Activated naive CD4-positive, alpha-beta T cell (primary cell): ENCODE measurements at regions not wholly inside any gene's neighbourhood (a gene's known extent, or its start where the extent isn't known, plus 50 kb on each side); places are given as distances from the start of the nearest gene placed in this dataset.
A peak's percentile ranks its signal among the peaks of the same experiment; 100 is the strongest.
"Not testable (repeated sequence)": the region's sequence is repeated elsewhere in the genome, so short reads cannot be mapped to it uniquely, and the experiment has no call there.

Experiments used
- DNase-seq, 4 experiments: peaks; one replicate each; lab custom pipeline; 2025; lab: John Stamatoyannopoulos, UW

DNA sequence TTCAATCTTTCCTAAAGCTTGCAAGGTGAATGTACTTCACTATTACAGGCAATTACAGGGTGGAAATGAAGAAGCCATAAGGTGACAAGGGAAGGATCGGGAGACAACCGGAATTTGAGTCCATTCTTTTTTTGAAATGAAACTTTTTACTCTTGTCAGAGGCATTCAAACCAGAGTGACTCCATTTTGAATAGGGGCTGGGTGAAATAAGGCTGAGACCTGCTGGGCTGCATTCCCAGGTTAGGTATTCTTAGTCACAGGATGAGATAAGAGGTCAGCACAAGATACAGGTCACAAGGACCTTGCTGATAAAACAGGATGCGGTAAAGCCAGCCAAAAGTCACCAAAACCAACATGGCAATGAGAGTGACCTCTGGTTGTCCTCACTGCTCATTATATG lies 363.3 kb downstream of the TYW1 start:
- DNase-seq = no peak

DNA sequence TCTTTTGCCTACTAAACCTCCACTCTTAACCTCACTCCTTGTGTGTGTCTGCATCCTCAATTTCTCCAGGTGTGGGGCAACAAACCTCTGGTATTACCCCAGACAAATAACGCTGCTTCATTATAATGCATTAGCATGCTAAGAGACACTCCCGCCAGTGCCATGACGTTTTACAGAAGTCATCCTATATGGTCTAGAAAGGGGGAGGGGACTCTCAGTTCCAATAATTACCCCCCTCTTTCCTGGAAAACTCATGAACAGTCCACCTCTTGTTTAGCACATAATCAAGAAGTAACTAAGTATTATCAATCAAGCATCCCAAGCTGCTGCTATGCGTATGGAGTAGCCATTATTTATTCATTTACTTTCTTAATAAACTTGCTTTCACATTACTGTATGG lies 364.5 kb downstream of the TYW1 start:
- no peak for DNase-seq

DNA sequence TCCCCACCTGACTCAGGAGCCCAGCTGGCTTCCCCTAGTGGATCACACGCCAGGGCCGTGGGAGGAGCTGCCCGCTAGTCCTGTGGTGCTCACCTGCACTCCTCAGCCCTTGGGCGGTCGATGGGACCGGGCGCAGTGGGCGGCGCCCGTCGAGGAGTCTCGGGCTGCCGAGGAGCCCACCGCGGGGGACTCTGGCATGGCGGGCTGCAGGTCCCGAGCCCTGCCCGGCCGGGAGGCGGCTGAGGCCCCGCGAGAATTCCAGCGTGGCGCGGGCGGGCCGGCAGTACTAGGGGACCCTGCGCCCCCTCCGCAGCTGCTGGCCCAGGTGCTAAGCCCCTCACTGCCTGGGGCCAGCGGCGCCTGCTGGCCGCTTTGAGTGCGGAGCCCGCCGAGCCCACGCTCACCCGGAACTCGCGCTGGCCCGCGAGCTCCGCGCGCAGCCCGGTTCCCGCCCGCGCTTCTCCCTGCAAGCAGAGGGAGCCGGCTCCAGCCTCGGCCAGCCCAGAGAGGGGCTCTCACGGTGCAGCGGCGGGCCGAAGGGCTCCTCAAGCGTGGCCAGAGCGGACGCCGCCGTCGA lies 367.9 kb downstream of the TYW1 start:
- DNase-seq = no peak

DNA sequence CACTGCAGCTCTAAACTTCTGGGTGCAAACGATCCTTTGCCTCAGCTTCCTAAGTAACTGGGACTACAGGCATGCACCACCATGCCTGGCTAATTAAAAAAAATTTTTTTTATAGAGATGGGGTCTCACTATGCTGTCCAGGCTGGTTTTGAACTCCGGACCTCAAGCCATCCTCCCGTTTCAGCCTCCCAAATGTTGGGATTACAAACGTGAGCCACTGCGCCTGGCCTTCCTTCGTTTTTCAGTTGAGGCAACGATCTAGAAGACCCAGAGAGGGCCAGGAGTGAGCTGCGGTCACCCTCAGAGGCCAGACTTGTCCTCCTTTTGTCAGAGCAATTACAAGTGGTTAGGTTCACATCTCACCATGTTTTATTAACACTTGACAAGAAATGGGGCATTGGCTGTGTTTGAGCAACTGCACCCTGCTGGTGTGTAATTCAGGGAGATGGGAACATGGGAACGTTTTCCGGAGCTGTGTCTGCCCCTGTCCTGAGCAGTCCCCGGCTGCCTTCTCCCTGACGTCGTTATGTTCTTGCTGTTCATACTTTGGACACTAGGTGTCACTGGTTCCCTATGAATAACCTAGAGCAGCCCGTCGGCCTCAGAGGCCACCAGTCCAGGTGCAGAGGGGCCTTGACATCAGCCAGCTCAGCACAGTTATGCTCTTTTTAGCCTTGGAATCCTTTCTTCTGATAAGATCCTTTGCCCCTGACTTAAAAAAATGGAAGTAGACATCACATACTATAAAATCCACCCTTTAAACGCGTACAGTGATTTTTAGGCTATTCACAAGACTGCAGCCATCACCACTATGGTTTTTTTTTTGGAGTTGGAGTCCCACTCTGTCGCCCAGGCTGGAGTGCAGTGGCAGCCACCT lies 375.0 kb downstream of the TYW1 start:
- DNase-seq = peak in 2 of 4 experiments; percentile 4 to 16

DNA sequence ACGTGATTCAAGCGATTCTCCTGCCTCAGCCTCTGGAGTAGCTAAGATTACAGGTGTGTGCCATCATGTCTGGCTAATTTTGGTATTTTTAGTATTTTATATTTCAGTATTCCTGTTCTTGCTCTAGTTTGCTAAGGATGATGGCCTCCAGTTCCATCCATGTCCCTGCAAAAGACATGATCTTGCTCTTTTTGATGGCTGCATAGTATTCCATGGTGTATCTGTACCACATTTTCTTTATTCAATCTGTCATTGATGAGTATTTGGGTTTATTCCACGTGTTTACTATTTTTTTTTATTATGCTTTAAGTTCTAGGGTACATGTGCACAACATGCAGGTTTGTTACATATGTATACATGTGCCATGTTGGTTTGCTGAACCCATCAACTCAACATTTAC lies 376.8 kb downstream of the TYW1 start:
- DNase-seq = not testable (repeated sequence)

DNA sequence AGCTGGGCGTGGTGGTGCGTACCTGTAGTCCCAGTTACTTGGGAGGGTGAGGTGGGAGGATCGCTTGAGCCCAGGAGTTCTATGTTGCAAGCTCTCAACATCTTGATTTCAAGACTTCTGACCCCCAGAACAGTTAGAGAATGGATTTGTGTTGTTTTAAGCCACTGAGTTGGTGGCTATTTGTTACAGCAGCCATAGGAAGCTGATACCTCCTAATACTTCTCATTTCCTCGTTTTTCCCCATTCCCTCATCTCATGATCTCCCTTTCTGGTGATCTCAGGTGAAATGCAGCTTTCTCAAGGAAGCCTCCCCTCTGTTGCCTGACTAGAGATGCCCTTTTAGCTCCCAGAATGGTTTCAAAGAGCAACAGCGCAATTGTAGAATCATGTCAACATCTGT lies 378.8 kb downstream of the TYW1 start:
- DNase-seq = no peak

DNA sequence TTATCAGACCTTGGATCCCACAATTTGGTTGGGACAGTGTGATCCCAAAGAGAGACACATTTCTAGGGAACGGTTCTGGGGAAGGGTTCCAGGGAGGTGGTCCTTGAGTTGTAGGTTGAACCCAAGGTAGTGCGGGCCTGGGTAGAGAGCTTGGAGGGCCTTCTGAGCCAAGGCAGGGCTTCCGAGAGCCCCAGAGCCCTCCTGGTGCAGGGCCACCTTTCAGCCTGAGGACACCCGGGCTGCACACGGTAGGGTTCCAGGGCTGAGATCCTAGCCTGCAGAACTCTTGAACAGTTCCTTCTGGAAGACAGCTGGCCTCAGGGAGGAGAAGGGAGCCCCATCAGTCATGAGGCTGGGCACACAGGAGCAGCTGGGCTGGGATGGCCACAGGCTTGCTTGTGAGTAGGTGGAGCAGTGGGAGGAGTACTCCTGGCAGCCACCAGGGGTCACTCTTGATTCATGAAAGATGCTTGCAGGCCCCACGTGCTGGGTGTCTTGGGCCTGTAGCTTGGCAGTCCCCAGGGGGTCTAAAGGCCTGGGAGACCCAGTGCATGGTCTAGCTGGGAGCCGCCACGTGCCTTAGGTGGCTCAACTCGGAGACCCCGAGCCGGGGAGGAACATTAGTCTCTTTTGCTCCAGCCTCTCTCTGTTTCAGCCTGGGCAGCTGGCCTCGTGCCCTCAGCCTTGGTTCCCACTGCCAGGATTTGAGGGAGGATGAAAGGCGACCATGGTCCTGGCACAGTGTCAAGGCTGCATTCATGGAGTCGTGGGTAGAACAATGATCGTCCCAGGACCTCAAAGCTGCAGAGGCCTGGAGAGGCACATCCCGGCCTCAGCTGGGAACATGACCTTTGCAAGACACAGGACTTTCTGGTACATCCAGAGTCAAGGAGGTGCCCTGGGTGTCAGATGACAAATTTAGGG lies 381.6 kb downstream of the TYW1 start:
- peak in 2 of 4 experiments; percentile 1 to 13 for DNase-seq

DNA sequence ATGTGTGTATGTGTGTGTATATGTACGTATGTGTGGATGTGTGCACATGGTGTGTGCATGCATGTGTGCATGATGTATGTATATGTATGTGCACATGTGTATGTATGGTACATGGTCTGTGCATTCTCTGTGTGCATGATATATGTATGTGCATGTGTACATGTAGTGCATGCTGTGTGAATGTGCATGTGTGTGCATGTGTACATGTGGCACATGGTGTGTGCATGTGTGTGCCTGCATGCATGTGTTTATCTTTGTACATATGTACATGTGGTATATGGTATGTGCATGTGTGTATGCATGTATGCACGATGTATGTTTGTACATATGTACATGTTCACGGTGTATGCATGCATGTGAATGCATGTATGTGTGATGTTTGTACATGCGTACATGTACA lies 383.7 kb downstream of the TYW1 start:
- no peak for DNase-seq

DNA sequence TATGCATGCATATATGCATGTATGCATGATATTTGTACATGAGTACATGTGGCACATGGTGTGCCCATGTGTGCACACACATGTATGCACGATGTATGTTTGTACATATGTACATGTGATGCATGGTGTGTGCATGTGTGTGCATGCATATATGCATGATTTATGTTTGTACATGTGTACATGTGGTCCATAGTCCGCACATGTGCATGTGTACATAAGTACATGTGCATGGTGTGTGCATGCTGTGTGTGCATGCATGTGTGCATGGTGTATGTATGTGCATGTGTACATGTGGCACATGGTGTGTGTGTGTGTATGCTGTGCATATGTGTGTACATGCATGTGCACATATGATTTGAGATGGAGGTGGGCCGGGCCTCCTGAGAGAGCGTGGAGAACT lies 384.2 kb downstream of the TYW1 start:
- DNase-seq = no peak

DNA sequence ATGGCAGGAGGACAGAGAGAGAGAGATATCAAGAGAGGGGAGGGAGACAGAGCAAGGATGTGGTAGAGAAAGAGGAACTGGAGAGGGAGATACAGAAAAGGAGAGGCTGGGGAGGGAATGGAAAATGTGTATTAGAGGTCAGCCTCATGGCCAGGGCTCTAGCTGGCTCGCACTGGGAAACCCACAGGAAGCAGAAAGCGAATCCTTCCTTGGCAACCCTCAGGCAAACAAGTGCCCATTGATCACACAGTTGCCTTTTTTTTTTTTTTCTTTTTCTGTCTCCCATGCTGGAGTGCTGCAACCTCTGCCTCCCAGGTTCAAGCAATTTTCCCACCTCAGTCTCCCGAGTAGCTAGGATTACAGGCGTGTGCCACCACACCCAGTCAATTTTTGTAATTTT lies 391.2 kb downstream of the TYW1 start:
- no peak for DNase-seq

DNA sequence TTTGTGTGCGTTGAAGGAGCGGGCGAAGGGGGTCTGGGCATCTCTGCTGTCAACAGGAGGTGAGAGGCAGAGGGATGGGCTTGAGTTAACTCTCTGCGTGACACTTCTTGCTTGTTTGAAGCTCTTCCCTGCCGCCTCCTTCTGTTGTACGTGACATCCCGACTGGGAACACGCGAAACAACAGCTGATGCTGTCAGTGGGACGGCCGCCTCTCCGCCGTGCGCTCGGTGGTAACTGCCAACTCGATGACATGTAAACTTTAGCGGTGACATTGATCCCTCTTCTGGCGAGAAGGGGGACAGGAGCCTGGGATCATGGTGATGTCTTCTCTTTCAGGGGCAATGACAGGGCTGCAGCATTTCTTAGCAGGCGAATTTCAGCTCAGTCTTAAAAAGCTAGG lies 394.5 kb downstream of the TYW1 start:
- no peak for DNase-seq

DNA sequence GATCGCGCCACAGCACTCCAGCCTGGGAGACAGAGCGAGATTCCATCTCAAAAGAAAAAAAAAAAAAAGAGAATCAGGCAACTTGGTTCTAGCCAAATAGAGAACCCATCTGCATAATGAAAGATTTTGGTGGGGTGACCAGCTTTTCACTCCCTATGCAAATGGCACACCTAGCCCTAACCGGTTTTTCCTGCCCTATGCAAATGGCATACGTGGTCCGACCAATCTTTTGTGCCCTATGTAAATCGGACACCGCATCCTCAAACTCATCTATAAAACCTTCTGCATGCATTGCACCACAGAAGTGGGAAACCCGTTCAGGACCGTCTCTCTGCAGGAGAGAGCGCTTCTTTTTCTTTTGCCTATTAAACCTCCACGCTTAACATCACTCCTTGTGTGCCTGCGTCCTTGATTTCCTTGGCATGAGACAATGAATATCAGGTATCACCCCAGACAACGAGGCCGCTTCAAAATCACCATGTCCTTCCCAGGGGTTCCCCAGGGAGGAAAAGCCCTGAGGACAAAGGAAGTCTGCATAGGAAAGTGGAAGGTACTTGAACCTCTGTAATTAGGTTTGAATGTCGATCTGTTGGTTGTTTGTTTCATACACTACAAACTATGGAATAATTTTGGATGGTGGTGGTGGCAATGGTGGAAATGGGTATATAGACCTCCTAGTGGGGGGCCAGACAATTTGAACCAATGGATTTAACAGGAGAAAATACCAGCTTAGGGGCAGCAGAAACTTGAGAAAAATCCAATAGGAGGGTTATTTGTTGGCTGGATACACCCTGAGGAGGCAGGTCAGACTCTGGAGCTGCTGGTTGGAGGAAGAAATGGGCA lies 396.2 kb downstream of the TYW1 start:
- DNase-seq = no peak

DNA sequence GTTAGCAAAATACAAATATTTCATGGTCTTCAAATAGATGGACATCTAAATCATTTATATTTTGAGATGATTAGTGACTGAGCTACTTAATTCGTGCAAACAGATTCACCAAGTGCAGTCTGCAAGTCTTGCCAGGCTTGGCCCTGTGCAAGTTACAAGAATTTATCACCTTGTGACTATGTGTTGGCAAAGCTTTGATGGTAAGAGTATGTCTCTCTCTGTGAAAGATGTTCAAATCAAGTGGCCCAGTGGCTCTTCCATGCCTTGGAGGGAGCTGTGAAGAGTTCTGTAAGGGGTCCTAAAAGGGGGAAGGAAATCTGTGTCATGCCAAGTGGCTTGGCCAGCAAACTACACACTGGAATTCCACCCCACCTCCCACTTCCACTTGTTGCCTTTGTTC lies 397.3 kb downstream of the TYW1 start:
- no peak for DNase-seq

DNA sequence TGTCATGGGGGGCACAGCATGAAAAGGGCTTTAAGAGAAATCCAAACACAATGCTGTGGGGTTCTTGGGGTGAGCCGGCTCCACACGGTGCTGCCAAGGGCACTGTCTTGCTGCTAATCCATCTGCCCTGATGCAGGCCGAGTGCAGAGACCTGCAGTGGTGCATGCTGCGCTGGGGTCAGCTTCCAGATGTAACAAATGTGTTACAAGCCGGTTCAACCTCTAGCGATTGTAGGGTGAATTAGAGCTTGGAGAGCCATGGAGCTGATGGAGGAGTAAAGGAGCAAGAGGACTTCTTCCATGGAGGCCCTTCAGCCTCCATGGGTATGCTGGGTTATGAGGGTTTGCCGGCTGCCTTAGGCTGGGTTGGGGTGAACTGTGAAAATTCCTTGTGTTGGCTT lies 402.3 kb downstream of the TYW1 start:
- DNase-seq = no peak

DNA sequence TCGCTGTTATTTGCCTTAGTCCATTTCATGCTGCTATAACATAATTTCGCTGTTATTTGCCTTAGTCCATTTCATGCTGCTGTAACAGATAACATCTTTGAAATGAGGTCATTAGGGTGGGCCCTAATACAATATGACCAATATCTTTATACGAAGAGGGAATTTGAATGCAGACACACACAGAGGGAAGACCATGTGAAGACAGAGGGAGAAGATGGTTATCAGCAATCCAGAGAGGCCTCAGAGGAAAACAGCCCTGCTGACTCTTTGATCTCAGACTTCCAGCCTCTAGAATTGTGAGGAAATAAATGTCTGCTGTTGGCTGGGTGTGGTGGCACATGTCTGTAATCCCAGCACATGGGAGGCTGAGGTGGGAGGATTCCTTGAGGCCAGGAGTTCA lies 404.9 kb downstream of the TYW1 start:
- DNase-seq = no peak

DNA sequence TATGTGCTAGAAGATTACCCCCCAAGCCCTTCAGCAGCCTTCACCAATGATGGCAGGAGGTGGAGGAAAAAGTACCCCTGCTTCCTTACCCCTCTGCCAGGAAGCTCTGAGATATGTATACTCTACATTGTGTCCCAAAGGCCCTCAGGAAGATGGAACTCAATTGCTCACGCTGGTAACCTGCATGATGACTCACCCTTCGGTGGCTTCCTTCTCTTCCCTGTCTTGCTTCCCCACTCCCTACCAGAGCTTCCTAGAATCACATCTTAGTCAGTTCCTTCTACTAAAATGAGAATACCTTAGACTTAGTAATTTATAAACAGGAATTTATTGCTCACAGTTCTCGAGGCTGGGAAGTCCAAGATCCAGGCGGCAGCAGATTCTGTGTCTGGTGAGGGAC lies 405.6 kb downstream of the TYW1 start:
- no peak for DNase-seq

DNA sequence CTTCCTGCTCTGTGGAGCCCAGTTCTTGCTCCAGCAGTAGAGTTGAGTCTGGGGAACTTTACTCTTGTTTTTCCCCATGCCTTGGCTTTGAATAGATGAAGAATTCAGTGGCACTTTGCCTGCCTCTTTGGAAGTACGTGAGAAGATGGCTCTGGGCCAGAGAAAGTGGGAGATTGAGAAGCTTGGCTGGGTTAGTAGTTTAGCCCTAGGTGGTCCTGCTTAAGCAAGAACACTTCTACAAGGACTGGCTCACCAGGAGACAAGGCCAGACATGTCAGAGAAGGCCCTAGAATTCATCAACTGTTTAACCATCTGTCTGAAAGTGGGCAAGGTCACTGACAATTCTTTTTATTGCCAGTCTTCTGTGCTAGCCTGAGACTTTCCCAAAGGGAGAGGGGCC lies 410.3 kb downstream of the TYW1 start:
- DNase-seq = no peak

DNA sequence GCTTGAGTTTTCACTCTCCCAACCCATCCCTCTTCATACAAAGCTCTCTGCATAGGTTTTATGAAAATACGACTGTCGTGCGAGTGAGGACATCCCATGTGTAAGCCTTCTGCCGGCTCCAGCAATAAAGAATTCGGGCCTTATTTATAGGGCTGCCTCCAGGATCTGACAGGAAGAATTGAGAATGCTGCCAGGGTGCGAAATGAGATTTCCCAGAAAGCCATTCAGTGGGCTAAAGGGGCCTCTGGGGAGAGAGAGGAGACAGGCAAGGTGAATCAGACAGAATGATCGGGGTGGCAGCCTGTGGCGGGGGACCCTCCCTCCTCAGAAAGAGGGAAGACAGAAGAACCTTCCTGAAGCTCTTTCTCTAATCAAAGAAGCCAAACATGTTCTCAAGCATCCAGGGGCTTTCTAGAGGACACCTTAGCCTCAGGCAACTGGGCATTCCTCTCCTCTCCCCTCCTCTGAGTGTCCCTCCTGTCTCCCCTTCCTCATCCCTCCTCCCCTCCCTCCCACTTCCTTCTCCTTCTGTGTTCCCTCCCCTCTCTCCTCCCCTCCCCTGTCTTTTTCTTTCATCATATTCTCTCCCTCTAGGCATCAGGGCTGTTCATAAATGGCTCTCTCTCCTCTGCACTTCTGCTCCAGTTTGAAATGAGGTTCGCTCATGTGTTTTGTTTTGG lies 410.9 kb downstream of the TYW1 start:
- no peak for DNase-seq

DNA sequence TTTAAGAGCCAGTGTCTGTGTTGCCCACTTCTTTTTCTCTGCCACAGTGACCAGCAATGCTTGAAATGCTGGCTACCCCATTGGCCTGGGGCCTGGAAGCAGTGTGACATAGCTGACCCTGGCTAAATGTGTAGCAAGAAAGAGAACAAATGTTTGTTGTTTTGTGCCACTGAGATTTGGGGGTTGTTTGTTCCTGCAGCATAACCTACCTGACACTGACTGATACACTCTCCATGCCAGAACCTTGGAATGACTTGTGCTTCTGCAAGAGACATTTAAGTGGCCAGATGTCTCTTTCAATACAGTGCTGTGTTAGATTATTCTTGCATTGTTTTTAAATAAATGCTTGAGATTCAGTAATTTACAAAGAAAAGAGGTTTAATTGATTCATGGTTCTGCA lies 411.5 kb downstream of the TYW1 start:
- DNase-seq = no peak

DNA sequence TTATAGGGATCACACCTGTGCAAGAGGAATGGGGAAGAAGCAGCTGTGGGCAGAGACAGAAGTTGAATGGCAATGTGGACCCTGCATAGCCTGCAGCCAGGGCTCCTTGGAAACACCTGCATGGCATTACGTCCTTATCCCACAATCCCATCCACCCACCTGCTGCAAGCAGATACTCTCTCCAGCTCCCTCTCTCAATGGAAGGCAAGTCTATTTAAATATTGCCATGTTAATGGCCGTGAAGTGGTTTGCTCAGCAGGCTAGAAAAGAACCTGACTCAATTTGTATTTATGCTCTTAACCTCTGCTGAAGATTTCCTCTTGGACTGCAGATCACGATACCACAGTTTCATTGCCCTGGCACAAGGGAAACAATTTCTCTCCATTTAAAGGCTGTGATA lies 417.0 kb downstream of the TYW1 start:
- DNase-seq = no peak

DNA sequence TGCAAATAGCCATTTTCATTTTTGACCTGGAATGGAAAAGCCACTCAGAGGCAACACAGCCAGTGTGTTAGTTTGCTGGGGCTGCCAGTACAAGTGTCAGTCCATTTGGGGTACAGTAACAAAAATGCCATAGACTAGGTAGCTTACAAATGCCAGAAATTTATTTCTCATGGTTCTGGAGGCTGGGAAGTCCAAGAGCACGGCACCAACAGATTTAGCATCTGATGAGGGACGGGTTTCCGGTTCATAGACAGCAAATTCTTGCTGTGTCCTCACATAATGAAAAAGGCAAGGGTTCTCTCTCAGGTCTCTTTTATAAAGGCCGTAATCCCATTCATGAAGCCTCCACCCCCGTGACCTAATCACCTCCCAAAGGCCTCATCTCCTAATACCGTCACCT lies 418.2 kb downstream of the TYW1 start:
- no peak for DNase-seq
